ENCODE measurements at regions not wholly inside any gene's neighbourhood (a gene's known extent, or its start where the extent isn't known, plus 50 kb on each side); places are given as distances from the start of the nearest gene placed in this dataset.

- Histone ChIP-seq H3K36me3 (no peaks in the 10 kb centered on the region), H3K9me3 (peaks cover 0 to 17% (median 0%) of the 10 kb centered on the region in 11 donors), H3K4me3 (no peak overlapping the region), H3K27ac (no peak overlapping the region), H3K4me1 (no peaks in the 10 kb centered on the region), H3K27me3 (no peaks in the 10 kb centered on the region)
- 71 to 75% methylated on average over 1 of the region's 1 CpG for WGBS, 2 donors
- intact Hi-C loops (cut with DNase I) = no loop called here
- TF ChIP-seq CTCF (IDR thresholded peaks at IDR 0.05) = no peak
- DNase-seq = no peak
- ATAC-seq = no peak
Measured at GRCh38 chr5:92064993-92065392, 681.9 kb upstream of the ARRDC3 start.

GRCh38 chr5:92051741-92052140 is 668.6 kb upstream of the ARRDC3 start:
- H3K36me3 ChIP-seq = no peaks in the 10 kb centered on the region
- H3K9me3 ChIP-seq = peaks cover 0 to 23% (median 0%) of the 10 kb centered on the region in 11 donors
- no peaks in the 10 kb centered on the region for H3K4me1 ChIP-seq
- DNase-seq (no peak), ATAC-seq (no peak)
- no peak overlapping the region for H3K4me3 ChIP-seq
- intact Hi-C loops (cut with DNase I) = no loop called here
- H3K27ac ChIP-seq = no peak overlapping the region
- H3K27me3 ChIP-seq = no peaks in the 10 kb centered on the region
- no peak for TF ChIP-seq CTCF (IDR thresholded peaks at IDR 0.05)

GRCh38 chr5:92050970-92051369 is 667.9 kb upstream of the ARRDC3 start:
- Histone ChIP-seq H3K9me3 (peaks cover 0 to 20% (median 0%) of the 10 kb centered on the region in 11 donors), H3K36me3 (no peaks in the 10 kb centered on the region), H3K27ac (no peak overlapping the region), H3K4me3 (no peak overlapping the region), H3K4me1 (no peaks in the 10 kb centered on the region), H3K27me3 (no peaks in the 10 kb centered on the region)
- 73 to 78% methylated on average over 2 of the region's 2 CpGs for WGBS, 2 donors
- ATAC-seq = no peak
- intact Hi-C loops (cut with DNase I) = no loop called here
- DNase-seq = no peak
- TF ChIP-seq CTCF (IDR thresholded peaks at IDR 0.05) = no peak

GRCh38 chr5:92041911-92042660 is 659.0 kb upstream of the ARRDC3 start:
- intact Hi-C loops (cut with DNase I) = no loop called here
- DNase-seq (no peak), ATAC-seq (no peak)
- H3K27ac ChIP-seq = no peak overlapping the region
- no peaks in the 10 kb centered on the region for H3K36me3 ChIP-seq
- no peaks in the 10 kb centered on the region for H3K27me3 ChIP-seq
- TF ChIP-seq CTCF (IDR thresholded peaks at IDR 0.05) = no peak
- H3K4me1 ChIP-seq = no peaks in the 10 kb centered on the region
- no peaks in the 10 kb centered on the region for H3K9me3 ChIP-seq
- no peak overlapping the region for H3K4me3 ChIP-seq
- WGBS, 2 donors = 71% methylated on average over 4 of the region's 4 CpGs

Data from heart right ventricle (tissue), 16 donors.